ENCODE measurements at regions not wholly inside any gene's neighbourhood (a gene's known extent, or its start where the extent isn't known, plus 50 kb on each side); places are given as distances from the start of the nearest gene placed in this dataset.

DNA sequence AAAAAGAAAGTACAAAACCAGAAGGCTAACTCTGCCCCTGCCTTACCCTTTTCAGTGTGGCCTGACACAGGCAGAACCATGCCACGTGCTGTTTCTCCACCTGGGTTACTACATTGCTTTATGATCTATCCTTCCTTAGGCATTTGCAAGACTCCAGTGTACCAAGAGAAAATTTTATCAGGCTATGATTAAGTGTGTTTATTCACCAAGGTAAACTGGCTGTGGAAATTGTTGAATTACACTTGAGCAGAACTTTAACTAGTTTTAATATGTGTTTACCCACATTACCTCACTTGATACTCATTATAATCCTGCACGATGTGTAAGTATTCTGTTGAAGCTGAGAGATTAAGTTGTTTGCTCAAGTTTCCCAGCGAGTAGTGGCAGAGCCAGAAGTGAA, 129.7 kb upstream of the MYOCD start:
- no peaks in the 10 kb centered on the region for H3K4me1 ChIP-seq
- 14 to 24% methylated on average over 3 of the region's 3 CpGs for WGBS, 2 donors
- DNase-seq (peak in 1 of 4 donors; percentile 3), ATAC-seq (no peak)
- no peaks in the 10 kb centered on the region for H3K9me3 ChIP-seq
- intact Hi-C loops (cut with DNase I) = no loop called here
- H3K4me3 ChIP-seq = no peak overlapping the region
- H3K27me3 ChIP-seq = no peaks in the 10 kb centered on the region
- H3K27ac ChIP-seq = no peak overlapping the region
- TF ChIP-seq POLR2A (IDR thresholded peaks at IDR 0.05) = no peak
- TF ChIP-seq, protein P1, sequence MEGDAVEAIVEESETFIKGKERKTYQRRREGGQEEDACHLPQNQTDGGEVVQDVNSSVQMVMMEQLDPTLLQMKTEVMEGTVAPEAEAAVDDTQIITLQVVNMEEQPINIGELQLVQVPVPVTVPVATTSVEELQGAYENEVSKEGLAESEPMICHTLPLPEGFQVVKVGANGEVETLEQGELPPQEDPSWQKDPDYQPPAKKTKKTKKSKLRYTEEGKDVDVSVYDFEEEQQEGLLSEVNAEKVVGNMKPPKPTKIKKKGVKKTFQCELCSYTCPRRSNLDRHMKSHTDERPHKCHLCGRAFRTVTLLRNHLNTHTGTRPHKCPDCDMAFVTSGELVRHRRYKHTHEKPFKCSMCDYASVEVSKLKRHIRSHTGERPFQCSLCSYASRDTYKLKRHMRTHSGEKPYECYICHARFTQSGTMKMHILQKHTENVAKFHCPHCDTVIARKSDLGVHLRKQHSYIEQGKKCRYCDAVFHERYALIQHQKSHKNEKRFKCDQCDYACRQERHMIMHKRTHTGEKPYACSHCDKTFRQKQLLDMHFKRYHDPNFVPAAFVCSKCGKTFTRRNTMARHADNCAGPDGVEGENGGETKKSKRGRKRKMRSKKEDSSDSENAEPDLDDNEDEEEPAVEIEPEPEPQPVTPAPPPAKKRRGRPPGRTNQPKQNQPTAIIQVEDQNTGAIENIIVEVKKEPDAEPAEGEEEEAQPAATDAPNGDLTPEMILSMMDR (IDR thresholded peaks at IDR 0.05) = no peak
- H3K36me3 ChIP-seq (replicated peaks in 1 of 2; ENCODE audit: insufficient read depth in 1 of 2, low read depth in 2 of 2) = no peaks in the 10 kb centered on the region

DNA sequence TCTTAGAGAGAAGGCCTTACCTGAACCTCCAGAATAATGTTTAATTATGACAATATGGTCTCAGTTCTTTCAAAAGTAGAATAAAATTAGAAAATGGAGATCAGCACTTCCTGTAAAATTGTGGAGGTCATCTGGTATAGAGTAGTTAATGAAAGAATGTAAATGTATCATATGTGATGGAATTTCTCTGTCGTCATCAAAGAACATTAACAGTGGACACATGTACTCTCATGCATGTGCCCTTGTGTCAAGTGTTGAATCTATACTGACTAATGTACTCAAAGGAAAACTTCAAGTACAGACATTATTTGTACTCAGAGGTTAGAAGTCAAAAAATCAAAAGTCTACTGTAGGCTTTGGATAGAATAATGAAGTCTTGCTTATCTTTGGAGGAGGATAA, 129.2 kb upstream of the MYOCD start:
- no peaks in the 10 kb centered on the region for H3K36me3 ChIP-seq (replicated peaks in 1 of 2; ENCODE audit: insufficient read depth in 1 of 2, low read depth in 2 of 2)
- intact Hi-C loops (cut with DNase I) = no loop called here
- H3K27me3 ChIP-seq = no peaks in the 10 kb centered on the region
- no peaks in the 10 kb centered on the region for H3K4me1 ChIP-seq
- no peak for ATAC-seq
- 85 to 89% methylated on average over 1 of the region's 1 CpG for WGBS, 2 donors
- no peak for DNase-seq
- no peaks in the 10 kb centered on the region for H3K9me3 ChIP-seq
- no peak overlapping the region for H3K4me3 ChIP-seq
- TF ChIP-seq, protein P1 (IDR thresholded peaks at IDR 0.05) = no peak
- TF ChIP-seq POLR2A (IDR thresholded peaks at IDR 0.05) = no peak
- H3K27ac ChIP-seq = no peak overlapping the region

DNA sequence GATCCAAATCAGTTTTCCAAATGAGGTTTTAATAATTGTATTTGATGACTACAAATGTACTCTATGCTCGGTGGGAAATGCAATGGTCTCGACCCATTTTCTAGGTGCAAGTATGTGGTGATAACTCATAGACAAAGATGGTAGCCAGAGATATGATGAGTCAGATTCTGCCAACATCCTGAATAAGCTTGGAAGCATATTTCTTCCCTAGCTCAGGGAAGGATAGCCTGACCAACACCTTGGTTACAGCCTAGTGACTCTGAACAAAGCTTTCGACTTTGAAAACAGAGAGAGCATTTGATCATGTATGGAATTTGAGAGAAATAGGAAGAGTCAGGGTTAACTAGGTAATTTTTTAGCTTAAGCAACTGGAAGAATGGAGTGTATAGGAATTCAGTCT, 128.3 kb upstream of the MYOCD start:
- intact Hi-C loops (cut with DNase I) = no loop called here

DNA sequence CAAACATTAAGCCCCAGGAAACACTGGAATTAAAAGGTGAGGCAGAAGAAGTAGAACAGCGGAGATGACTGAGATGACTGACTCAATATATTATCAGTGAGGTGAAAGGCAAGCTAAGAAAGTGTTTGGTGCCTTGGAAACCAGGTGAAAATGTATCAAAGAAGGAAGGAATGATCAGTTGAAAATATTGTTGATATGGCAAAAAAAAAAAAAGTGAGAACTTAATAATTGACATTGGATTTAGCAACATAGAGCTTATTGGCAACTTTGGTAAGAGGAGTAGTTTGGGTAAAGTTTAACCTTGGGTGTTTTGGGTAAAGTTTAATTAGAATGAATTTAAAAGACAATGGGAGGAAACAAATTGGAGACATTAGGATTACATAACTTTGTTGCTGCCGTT, 127.7 kb upstream of the MYOCD start:
- no peak for ATAC-seq
- no peak overlapping the region for H3K4me3 ChIP-seq
- no peaks in the 10 kb centered on the region for H3K9me3 ChIP-seq
- no peak overlapping the region for H3K27ac ChIP-seq
- 63 to 69% methylated on average over 2 of the region's 2 CpGs for WGBS, 2 donors
- H3K27me3 ChIP-seq = no peaks in the 10 kb centered on the region
- no peak for TF ChIP-seq POLR2A (IDR thresholded peaks at IDR 0.05)
- TF ChIP-seq, protein P1 (IDR thresholded peaks at IDR 0.05) = no peak
- H3K4me1 ChIP-seq = no peaks in the 10 kb centered on the region
- no peak for DNase-seq
- H3K36me3 ChIP-seq (replicated peaks in 1 of 2; ENCODE audit: insufficient read depth in 1 of 2, low read depth in 2 of 2) = no peaks in the 10 kb centered on the region
- intact Hi-C loops (cut with DNase I) = no loop called here

More for the DNA sequence above, 128.3 kb upstream of the MYOCD start:
- DNase-seq (no peak), ATAC-seq (no peak)
- H3K27me3 ChIP-seq = no peaks in the 10 kb centered on the region
- TF ChIP-seq, protein P1 (IDR thresholded peaks at IDR 0.05) = no peak
- no peak for TF ChIP-seq POLR2A (IDR thresholded peaks at IDR 0.05)
- H3K27ac ChIP-seq = no peak overlapping the region
- H3K4me1 ChIP-seq = no peaks in the 10 kb centered on the region
- H3K9me3 ChIP-seq = no peaks in the 10 kb centered on the region
- no peaks in the 10 kb centered on the region for H3K36me3 ChIP-seq (replicated peaks in 1 of 2; ENCODE audit: insufficient read depth in 1 of 2, low read depth in 2 of 2)
- WGBS, 2 donors = 89 to 93% methylated on average over 3 of the region's 3 CpGs
- H3K4me3 ChIP-seq = no peak overlapping the region

DNA sequence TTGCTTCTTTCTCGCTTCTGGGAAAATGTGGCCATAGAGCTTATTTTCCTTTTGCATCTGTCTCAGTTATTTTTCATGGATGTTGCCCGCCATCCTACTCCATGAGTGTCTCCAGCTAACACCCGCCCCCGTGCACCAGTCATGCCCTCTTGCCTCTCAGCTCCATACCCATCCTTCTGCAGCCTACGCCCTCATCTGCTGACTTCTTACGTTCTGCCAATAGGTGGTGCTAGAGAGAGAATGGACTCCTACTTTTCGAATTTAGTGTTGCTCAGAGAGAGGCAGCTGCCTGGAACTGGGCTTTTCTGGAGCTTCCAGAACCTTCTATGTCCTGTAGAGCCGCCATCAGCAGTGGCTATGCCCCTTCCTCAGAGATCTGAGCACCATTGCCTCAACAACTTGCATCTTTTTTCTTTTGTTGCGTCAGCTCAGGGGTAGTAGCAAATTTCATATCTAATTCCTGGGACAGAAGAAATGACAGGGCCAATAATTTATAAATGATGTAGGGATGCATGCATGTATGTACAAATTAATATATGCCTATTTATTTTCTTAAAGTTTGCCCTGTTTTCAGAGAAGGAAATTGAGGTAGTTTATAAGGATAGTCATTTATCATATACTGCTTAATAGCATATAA, 119.7 kb upstream of the MYOCD start:
- DNase-seq (peak; percentile 31 to 49 (median 36)), ATAC-seq (peak; percentile 64)
- Histone ChIP-seq H3K4me3 (no peak overlapping the region), H3K27ac (no peak overlapping the region), H3K9me3 (no peaks in the 10 kb centered on the region), H3K27me3 (no peaks in the 10 kb centered on the region), H3K36me3 (replicated peaks in 1 of 2; ENCODE audit: insufficient read depth in 1 of 2, low read depth in 2 of 2) (no peaks in the 10 kb centered on the region), H3K4me1 (no peaks in the 10 kb centered on the region)
- no peak for TF ChIP-seq POLR2A (IDR thresholded peaks at IDR 0.05)
- TF ChIP-seq, protein P1 (IDR thresholded peaks at IDR 0.05) = peak; percentile 25 to 72 (median 67)
- intact Hi-C loops (cut with DNase I) = loop anchor here (10.0 kb wide), 1 partner anchor 199 kb away; no protein-coding TSS in a partner anchor
- 24% methylated on average over 9 of the region's 9 CpGs for WGBS, 2 donors

Measured in body of pancreas (tissue), 4 donors.